K562 (cell line): ENCODE measurements at regions not wholly inside any gene's neighbourhood (a gene's known extent, or its start where the extent isn't known, plus 50 kb on each side); places are given as distances from the start of the nearest gene placed in this dataset.

Experiments used
- EP300 ChIP-seq: IDR thresholded peaks from 2 replicates; pipeline ENCODE4 v1.6.1; 2012; ENCODE audit warnings: low read length, improper control_type of control experiment
- SIX5 ChIP-seq, 2 experiments: IDR thresholded peaks; 2 replicates each; pipeline ENCODE4 v1.6.1; 2011; ENCODE audit warnings: low read length in 2 of 2, borderline replicate concordance in 1 of 2, low read depth in 1 of 2, mild to moderate bottlenecking in 1 of 2, moderate library complexity in 1 of 2; ENCODE audit not compliant: insufficient read depth in 1 of 2
- TAF1 ChIP-seq: IDR thresholded peaks from 2 replicates; pipeline ENCODE4 v1.6.1; 2011; ENCODE audit warnings: mild to moderate bottlenecking, low read length, moderate library complexity; ENCODE audit not compliant: insufficient read depth, control insufficient read depth, severe bottlenecking; ENCODE audit errors: extremely low read depth
- TCFL5 ChIP-seq: fragments of 250-450 bp; sonication (Bioruptor Pico); conservative IDR thresholded peaks from 2 replicates; pipeline ENCODE4 v1.6.1; 2021; ENCODE audit warnings: mild to moderate bottlenecking, moderate library complexity, matching md5 sums
- TEAD4 ChIP-seq, 2 experiments: sonication (generic) in 1 of 2; formaldehyde crosslinking in 1 of 2; IDR thresholded peaks; 2 replicates each; pipeline versions ENCODE4 v1.6.1 to v1.8.0; 2012 to 2022; ENCODE audit warnings: borderline replicate concordance in 1 of 2, inconsistent platforms in 1 of 2, low read length in 1 of 2, mild to moderate bottlenecking in 1 of 2, missing genetic modification reagents in 1 of 2
- U2AF2 ChIP-seq: fragments of 200-400 bp; formaldehyde crosslinking; optimal IDR thresholded peaks from 2 replicates; pipeline ENCODE3; 2017; ENCODE audit warnings: low read depth, mild to moderate bottlenecking, low read length
- TF ChIP-seq, protein P1 (sequence below), 2 experiments: IDR thresholded peaks; 2 replicates each; pipeline ENCODE4 v1.6.1; 2012; ENCODE audit warnings: improper control_type of control experiment in 2 of 2, low read depth in 2 of 2, low read length in 2 of 2, borderline replicate concordance in 1 of 2
- TF ChIP-seq, protein P2 (sequence below), 3 experiments: IDR thresholded peaks in 2 of 3; conservative IDR thresholded peaks in 1 of 3; 2 replicates each; pipeline ENCODE4 v1.5.1; 2011 to 2012; ENCODE audit warnings: low read length in 3 of 3, mild to moderate bottlenecking in 3 of 3, control low read depth in 2 of 3, improper control_type of control experiment in 1 of 3, inconsistent platforms in 1 of 3, low read depth in 1 of 3, mixed read lengths in 1 of 3, moderate library complexity in 1 of 3; ENCODE audit not compliant: insufficient read depth in 2 of 3
- TF ChIP-seq, protein P3 (sequence below): fragments of 450-650 bp; formaldehyde crosslinking; IDR thresholded peaks from 2 replicates; pipeline ENCODE4 v1.4.0; 2022; ENCODE audit warnings: mild to moderate bottlenecking, moderate library complexity
- TF ChIP-seq, protein P4 (sequence below): fragments of 150-350 bp; conservative IDR thresholded peaks from 2 replicates; pipeline ENCODE4 v1.6.1; 2014; ENCODE audit warnings: low read length
- TF ChIP-seq, protein P5 (sequence below): sonication (generic); formaldehyde crosslinking; IDR thresholded peaks from 2 replicates; pipeline ENCODE4 v1.8.0; 2022; ENCODE audit warnings: missing genetic modification reagents, mild to moderate bottlenecking, borderline replicate concordance

DNA sequence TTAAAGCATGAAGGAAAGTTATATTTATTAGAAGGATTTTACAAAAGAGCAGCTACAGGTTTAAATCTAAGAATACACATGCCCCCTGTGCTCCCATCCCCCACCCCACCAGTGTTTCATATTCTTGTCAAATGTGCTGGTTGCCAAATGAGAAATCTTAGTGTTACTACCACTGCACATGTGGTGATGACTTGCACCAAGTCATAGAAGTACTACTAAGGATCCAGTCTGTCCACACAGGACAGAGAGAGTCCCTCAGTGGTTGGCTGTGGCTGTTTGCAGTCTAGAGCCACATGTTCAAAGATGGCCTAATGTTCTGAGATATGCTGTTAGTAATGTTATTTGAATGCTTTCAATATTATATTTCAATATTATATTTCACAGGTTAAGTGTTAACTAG lies 268.8 kb downstream of the ADAMTS20 start:
- TF ChIP-seq, protein P1, sequence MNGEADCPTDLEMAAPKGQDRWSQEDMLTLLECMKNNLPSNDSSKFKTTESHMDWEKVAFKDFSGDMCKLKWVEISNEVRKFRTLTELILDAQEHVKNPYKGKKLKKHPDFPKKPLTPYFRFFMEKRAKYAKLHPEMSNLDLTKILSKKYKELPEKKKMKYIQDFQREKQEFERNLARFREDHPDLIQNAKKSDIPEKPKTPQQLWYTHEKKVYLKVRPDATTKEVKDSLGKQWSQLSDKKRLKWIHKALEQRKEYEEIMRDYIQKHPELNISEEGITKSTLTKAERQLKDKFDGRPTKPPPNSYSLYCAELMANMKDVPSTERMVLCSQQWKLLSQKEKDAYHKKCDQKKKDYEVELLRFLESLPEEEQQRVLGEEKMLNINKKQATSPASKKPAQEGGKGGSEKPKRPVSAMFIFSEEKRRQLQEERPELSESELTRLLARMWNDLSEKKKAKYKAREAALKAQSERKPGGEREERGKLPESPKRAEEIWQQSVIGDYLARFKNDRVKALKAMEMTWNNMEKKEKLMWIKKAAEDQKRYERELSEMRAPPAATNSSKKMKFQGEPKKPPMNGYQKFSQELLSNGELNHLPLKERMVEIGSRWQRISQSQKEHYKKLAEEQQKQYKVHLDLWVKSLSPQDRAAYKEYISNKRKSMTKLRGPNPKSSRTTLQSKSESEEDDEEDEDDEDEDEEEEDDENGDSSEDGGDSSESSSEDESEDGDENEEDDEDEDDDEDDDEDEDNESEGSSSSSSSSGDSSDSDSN (IDR thresholded peaks at IDR 0.05; ENCODE audit: borderline replicate concordance in 1 of 2, low read depth in 2 of 2, low read length in 2 of 2): no peak
- TF ChIP-seq, protein P2, sequence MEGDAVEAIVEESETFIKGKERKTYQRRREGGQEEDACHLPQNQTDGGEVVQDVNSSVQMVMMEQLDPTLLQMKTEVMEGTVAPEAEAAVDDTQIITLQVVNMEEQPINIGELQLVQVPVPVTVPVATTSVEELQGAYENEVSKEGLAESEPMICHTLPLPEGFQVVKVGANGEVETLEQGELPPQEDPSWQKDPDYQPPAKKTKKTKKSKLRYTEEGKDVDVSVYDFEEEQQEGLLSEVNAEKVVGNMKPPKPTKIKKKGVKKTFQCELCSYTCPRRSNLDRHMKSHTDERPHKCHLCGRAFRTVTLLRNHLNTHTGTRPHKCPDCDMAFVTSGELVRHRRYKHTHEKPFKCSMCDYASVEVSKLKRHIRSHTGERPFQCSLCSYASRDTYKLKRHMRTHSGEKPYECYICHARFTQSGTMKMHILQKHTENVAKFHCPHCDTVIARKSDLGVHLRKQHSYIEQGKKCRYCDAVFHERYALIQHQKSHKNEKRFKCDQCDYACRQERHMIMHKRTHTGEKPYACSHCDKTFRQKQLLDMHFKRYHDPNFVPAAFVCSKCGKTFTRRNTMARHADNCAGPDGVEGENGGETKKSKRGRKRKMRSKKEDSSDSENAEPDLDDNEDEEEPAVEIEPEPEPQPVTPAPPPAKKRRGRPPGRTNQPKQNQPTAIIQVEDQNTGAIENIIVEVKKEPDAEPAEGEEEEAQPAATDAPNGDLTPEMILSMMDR (IDR thresholded peaks at IDR 0.05 in 2 of 3, conservative IDR thresholded peaks at IDR 0.05 in 1 of 3; ENCODE audit: insufficient read depth in 2 of 3, low read depth in 1 of 3, low read length in 3 of 3): no peak
- TF ChIP-seq, protein P3, sequence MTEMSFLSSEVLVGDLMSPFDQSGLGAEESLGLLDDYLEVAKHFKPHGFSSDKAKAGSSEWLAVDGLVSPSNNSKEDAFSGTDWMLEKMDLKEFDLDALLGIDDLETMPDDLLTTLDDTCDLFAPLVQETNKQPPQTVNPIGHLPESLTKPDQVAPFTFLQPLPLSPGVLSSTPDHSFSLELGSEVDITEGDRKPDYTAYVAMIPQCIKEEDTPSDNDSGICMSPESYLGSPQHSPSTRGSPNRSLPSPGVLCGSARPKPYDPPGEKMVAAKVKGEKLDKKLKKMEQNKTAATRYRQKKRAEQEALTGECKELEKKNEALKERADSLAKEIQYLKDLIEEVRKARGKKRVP (CRISPR knock-in tag): no peak
- TF ChIP-seq, protein P4, sequence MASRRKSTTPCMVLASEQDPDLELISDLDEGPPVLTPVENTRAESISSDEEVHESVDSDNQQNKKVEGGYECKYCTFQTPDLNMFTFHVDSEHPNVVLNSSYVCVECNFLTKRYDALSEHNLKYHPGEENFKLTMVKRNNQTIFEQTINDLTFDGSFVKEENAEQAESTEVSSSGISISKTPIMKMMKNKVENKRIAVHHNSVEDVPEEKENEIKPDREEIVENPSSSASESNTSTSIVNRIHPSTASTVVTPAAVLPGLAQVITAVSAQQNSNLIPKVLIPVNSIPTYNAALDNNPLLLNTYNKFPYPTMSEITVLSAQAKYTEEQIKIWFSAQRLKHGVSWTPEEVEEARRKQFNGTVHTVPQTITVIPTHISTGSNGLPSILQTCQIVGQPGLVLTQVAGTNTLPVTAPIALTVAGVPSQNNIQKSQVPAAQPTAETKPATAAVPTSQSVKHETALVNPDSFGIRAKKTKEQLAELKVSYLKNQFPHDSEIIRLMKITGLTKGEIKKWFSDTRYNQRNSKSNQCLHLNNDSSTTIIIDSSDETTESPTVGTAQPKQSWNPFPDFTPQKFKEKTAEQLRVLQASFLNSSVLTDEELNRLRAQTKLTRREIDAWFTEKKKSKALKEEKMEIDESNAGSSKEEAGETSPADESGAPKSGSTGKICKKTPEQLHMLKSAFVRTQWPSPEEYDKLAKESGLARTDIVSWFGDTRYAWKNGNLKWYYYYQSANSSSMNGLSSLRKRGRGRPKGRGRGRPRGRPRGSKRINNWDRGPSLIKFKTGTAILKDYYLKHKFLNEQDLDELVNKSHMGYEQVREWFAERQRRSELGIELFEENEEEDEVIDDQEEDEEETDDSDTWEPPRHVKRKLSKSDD: no peak
- TF ChIP-seq EP300 (no peak), TEAD4 (IDR thresholded peaks at IDR 0.05; ENCODE audit: low read length) (no peak), TEAD4 (CRISPR knock-in tag; IDR thresholded peaks at IDR 0.05; ENCODE audit: borderline replicate concordance) (no peak), U2AF2 (no peak), TCFL5 (CRISPR knock-in tag) (no peak), SIX5 (IDR thresholded peaks at IDR 0.05; ENCODE audit: borderline replicate concordance in 1 of 2, insufficient read depth in 1 of 2, low read depth in 1 of 2, low read length in 2 of 2) (no peak), TAF1 (no peak)
- TF ChIP-seq, protein P5, sequence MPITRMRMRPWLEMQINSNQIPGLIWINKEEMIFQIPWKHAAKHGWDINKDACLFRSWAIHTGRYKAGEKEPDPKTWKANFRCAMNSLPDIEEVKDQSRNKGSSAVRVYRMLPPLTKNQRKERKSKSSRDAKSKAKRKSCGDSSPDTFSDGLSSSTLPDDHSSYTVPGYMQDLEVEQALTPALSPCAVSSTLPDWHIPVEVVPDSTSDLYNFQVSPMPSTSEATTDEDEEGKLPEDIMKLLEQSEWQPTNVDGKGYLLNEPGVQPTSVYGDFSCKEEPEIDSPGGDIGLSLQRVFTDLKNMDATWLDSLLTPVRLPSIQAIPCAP (CRISPR knock-in tag): no peak
